Activated T-helper 17 cell treated with anti-CD3 and anti-CD28 coated beads, Interleukin-2, amount 50 U/mL, for 72 hours (primary cell): ENCODE measurements at regions not wholly inside any gene's neighbourhood (a gene's known extent, or its start where the extent isn't known, plus 50 kb on each side); places are given as distances from the start of the nearest gene placed in this dataset.

Experiments
- ATAC-seq: fragments of 150-1000 bp; cut with Tn5 transposase; replicated peaks from 2 replicates; pipeline ENCODE4 v1.10.0; 2021; ENCODE audit warnings: mild to moderate bottlenecking, moderate library complexity
- H3K27ac Mint-ChIP-seq: one replicate; pipeline ENCODE4 v1.8.0; 2022; ENCODE audit warnings: mixed read lengths
- H3K27me3 Mint-ChIP-seq: one replicate; pipeline ENCODE4 v1.8.0; 2022; ENCODE audit warnings: mixed read lengths
- H3K36me3 Mint-ChIP-seq: one replicate; pipeline ENCODE4 v1.8.0; 2022; ENCODE audit warnings: low read depth, mild to moderate bottlenecking, mixed read lengths
- H3K4me1 Mint-ChIP-seq: one replicate; pipeline ENCODE4 v1.8.0; 2022; ENCODE audit warnings: mixed read lengths
- H3K4me3 Mint-ChIP-seq: one replicate; pipeline ENCODE4 v1.8.0; 2022; ENCODE audit warnings: mild to moderate bottlenecking, mixed read lengths
- H3K9me3 Mint-ChIP-seq: one replicate; pipeline ENCODE4 v1.8.0; 2022; ENCODE audit warnings: mixed read lengths

GRCh38 chr5:4802044-4802443 is 338.1 kb upstream of the ADAMTS16 start:
- no peaks in the 10 kb centered on the region for H3K27me3 Mint-ChIP-seq
- H3K4me3 Mint-ChIP-seq = no peak overlapping the region
- H3K9me3 Mint-ChIP-seq = peaks cover 17% of the 10 kb centered on the region
- no peak for ATAC-seq
- no peaks in the 10 kb centered on the region for H3K36me3 Mint-ChIP-seq
- no peaks in the 10 kb centered on the region for H3K4me1 Mint-ChIP-seq
- H3K27ac Mint-ChIP-seq = no peak overlapping the region

DNA sequence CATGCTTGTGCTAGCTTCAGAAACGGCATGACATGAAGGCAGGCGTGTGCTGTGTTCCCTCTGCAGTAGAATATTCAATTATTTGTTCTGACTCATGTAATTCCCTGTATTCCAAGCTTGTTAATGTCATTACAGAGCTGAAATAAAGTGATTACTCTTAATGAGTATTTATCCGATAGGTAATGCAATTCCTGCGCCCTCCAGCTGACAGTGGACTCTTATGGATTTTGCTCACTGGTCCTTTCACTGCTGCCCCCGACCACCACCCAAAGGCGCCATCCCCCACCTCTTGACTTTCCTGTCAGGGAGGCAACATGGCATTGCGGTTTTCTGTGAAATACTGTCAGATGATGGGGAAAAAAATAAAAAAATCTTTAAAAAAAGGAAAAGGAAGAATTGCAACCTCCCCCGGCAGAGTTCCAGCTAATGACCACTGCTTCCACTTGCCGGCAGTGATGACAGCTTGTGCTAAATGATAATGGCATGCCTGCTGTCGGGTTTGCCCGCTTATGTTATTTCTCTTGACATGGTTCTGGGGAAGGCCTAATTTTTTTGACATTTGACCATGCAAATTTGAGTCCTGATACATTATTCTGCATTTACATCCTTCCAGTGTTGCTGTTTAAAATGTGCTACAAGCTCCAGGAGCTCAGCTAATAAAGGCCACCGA is 335.3 kb upstream of the ADAMTS16 start:
- no peaks in the 10 kb centered on the region for H3K36me3 Mint-ChIP-seq
- H3K9me3 Mint-ChIP-seq = peaks cover 16% of the 10 kb centered on the region
- no peak overlapping the region for H3K4me3 Mint-ChIP-seq
- ATAC-seq = no peak
- H3K4me1 Mint-ChIP-seq = no peaks in the 10 kb centered on the region
- H3K27me3 Mint-ChIP-seq = no peaks in the 10 kb centered on the region
- no peak overlapping the region for H3K27ac Mint-ChIP-seq

DNA sequence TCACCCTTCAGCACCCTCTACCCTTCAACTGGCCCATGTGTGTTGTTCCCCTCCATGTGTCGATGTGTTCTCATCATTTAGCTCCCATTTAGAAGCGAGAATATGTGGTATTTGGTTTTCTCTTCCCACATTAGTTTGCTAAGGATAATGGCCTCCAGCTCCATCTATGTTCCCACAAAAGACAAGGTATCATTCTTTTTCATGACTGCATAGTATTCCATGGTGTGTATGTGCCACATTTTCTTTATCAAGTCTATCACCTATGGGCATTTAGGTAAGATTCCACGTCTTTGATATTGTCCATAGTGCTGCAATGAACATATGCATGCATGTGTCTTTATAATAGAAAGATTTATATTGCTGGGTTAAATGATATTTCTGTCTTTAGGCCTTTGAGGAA is 325.1 kb upstream of the ADAMTS16 start:
- no peak overlapping the region for H3K4me3 Mint-ChIP-seq
- peaks cover 22% of the 10 kb centered on the region for H3K9me3 Mint-ChIP-seq
- no peak overlapping the region for H3K27ac Mint-ChIP-seq
- no peaks in the 10 kb centered on the region for H3K27me3 Mint-ChIP-seq
- no peaks in the 10 kb centered on the region for H3K36me3 Mint-ChIP-seq
- H3K4me1 Mint-ChIP-seq = no peaks in the 10 kb centered on the region
- ATAC-seq = no peak

- no peak overlapping the region for H3K27ac Mint-ChIP-seq
- no peaks in the 10 kb centered on the region for H3K27me3 Mint-ChIP-seq
- no peak overlapping the region for H3K4me3 Mint-ChIP-seq
- peaks cover 17% of the 10 kb centered on the region for H3K9me3 Mint-ChIP-seq
- no peaks in the 10 kb centered on the region for H3K36me3 Mint-ChIP-seq
- ATAC-seq = no peak
- no peaks in the 10 kb centered on the region for H3K4me1 Mint-ChIP-seq
Measured at GRCh38 chr5:4817767-4818166, 322.4 kb upstream of the ADAMTS16 start.

DNA sequence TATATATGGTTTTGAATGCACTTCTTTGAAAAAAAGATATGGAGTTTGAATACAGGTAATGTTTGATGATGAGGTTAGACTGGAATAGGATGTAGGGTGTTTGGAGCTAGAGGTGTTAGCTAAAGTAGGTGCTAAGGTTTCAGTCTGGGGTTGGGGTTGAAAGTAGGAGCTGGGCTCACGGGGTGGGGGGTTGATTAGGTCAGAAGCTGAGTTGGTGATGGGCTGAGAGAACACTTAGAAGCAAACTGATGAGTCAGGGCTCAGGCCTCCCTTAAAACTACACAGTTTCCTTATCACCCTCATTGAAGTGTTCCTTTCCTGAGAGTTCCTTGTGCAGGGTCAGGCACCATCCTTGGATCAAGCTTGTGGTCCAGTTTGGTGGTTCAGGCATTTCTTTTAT is 308.8 kb upstream of the ADAMTS16 start:
- H3K4me1 Mint-ChIP-seq = no peaks in the 10 kb centered on the region
- H3K9me3 Mint-ChIP-seq = peaks cover 9% of the 10 kb centered on the region
- H3K36me3 Mint-ChIP-seq = no peaks in the 10 kb centered on the region
- no peaks in the 10 kb centered on the region for H3K27me3 Mint-ChIP-seq
- no peak overlapping the region for H3K27ac Mint-ChIP-seq
- no peak overlapping the region for H3K4me3 Mint-ChIP-seq
- no peak for ATAC-seq

DNA sequence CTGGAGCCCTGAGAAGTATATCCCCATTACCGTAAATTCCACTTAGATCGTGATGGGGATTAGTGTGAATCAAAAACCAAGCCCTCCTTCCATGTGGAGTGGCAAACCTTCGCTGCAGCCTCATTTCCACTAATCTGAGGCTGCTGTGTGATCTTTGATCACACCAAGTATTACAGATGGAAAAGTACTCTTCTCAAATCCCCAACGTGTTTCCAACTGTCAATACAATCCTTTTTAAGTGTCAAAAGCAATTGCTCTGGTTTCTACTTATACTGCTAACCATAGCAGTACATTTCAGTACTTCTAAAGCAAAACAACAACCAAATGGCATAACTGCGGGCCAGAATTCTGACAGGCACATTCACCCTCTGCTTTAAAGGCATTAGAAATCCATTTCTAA is 307.7 kb upstream of the ADAMTS16 start:
- no peak overlapping the region for H3K27ac Mint-ChIP-seq
- peaks cover 7% of the 10 kb centered on the region for H3K9me3 Mint-ChIP-seq
- ATAC-seq = no peak
- no peaks in the 10 kb centered on the region for H3K27me3 Mint-ChIP-seq
- no peaks in the 10 kb centered on the region for H3K36me3 Mint-ChIP-seq
- no peaks in the 10 kb centered on the region for H3K4me1 Mint-ChIP-seq
- H3K4me3 Mint-ChIP-seq = no peak overlapping the region

DNA sequence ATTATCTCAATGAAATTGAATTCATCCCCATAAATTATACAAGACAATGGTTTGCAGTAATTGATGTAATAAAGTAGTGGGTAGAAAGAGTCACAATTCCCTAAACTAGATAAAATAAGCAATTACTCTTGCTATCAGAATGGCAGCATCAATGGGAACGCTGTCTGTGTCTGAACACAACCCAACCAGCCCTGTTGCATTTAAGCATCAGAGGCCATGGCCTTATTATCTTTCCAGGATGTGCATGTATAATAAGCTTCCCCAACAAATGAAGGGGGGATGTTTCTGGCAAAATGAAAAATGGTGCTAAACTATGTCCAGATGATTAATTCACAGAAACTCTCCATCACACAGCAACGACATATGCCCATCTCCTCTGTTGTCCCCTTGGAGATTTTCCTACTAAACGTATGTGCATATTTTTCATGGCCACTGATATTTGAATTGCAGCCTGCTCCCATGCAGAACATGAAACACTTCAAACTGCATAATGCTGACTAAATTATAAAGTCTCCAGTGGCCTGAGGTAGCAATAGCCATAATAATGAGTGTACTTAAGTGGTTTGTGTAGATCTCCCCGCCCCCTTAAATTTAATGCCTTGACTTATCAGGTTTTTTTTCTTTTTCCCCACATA is 306.9 kb upstream of the ADAMTS16 start:
- H3K27ac Mint-ChIP-seq = no peak overlapping the region
- no peak for ATAC-seq
- no peaks in the 10 kb centered on the region for H3K36me3 Mint-ChIP-seq
- H3K4me1 Mint-ChIP-seq = no peaks in the 10 kb centered on the region
- no peak overlapping the region for H3K4me3 Mint-ChIP-seq
- no peaks in the 10 kb centered on the region for H3K27me3 Mint-ChIP-seq
- peaks cover 7% of the 10 kb centered on the region for H3K9me3 Mint-ChIP-seq

- peaks cover 11% of the 10 kb centered on the region for H3K9me3 Mint-ChIP-seq
- no peaks in the 10 kb centered on the region for H3K27me3 Mint-ChIP-seq
- H3K36me3 Mint-ChIP-seq = no peaks in the 10 kb centered on the region
- ATAC-seq = no peak
- H3K4me1 Mint-ChIP-seq = no peaks in the 10 kb centered on the region
- no peak overlapping the region for H3K4me3 Mint-ChIP-seq
- H3K27ac Mint-ChIP-seq = no peak overlapping the region
Measured at GRCh38 chr5:4837489-4838058, 302.6 kb upstream of the ADAMTS16 start.

GRCh38 chr5:4845221-4845620 is 294.9 kb upstream of the ADAMTS16 start:
- Mint-ChIP-seq H3K27me3 (no peaks in the 10 kb centered on the region), H3K27ac (no peak overlapping the region), H3K9me3 (peaks cover 27% of the 10 kb centered on the region), H3K36me3 (no peaks in the 10 kb centered on the region), H3K4me1 (no peaks in the 10 kb centered on the region), H3K4me3 (no peak overlapping the region)
- ATAC-seq = no peak

- Mint-ChIP-seq H3K9me3 (peaks cover 24% of the 10 kb centered on the region), H3K36me3 (no peaks in the 10 kb centered on the region), H3K4me1 (no peaks in the 10 kb centered on the region), H3K27ac (no peak overlapping the region), H3K4me3 (no peak overlapping the region), H3K27me3 (no peaks in the 10 kb centered on the region)
- ATAC-seq = no peak
Measured at GRCh38 chr5:4847766-4848165, 292.4 kb upstream of the ADAMTS16 start.

GRCh38 chr5:4855036-4855435 is 285.1 kb upstream of the ADAMTS16 start:
- Mint-ChIP-seq H3K36me3 (no peaks in the 10 kb centered on the region), H3K27me3 (peaks cover 4% of the 10 kb centered on the region), H3K9me3 (peaks cover 21% of the 10 kb centered on the region), H3K27ac (no peak overlapping the region), H3K4me3 (no peak overlapping the region), H3K4me1 (no peaks in the 10 kb centered on the region)
- ATAC-seq = no peak

- H3K9me3 Mint-ChIP-seq = peaks cover 19% of the 10 kb centered on the region
- no peak overlapping the region for H3K4me3 Mint-ChIP-seq
- H3K36me3 Mint-ChIP-seq = no peaks in the 10 kb centered on the region
- H3K27me3 Mint-ChIP-seq = peaks cover 4% of the 10 kb centered on the region
- no peak overlapping the region for H3K27ac Mint-ChIP-seq
- no peaks in the 10 kb centered on the region for H3K4me1 Mint-ChIP-seq
- ATAC-seq = no peak
Measured at GRCh38 chr5:4855880-4856279, 284.2 kb upstream of the ADAMTS16 start.

GRCh38 chr5:4857761-4858160 is 282.4 kb upstream of the ADAMTS16 start:
- no peak for ATAC-seq
- no peak overlapping the region for H3K27ac Mint-ChIP-seq
- peaks cover 16% of the 10 kb centered on the region for H3K9me3 Mint-ChIP-seq
- no peaks in the 10 kb centered on the region for H3K4me1 Mint-ChIP-seq
- no peaks in the 10 kb centered on the region for H3K36me3 Mint-ChIP-seq
- no peak overlapping the region for H3K4me3 Mint-ChIP-seq
- peaks cover 4% of the 10 kb centered on the region for H3K27me3 Mint-ChIP-seq

DNA sequence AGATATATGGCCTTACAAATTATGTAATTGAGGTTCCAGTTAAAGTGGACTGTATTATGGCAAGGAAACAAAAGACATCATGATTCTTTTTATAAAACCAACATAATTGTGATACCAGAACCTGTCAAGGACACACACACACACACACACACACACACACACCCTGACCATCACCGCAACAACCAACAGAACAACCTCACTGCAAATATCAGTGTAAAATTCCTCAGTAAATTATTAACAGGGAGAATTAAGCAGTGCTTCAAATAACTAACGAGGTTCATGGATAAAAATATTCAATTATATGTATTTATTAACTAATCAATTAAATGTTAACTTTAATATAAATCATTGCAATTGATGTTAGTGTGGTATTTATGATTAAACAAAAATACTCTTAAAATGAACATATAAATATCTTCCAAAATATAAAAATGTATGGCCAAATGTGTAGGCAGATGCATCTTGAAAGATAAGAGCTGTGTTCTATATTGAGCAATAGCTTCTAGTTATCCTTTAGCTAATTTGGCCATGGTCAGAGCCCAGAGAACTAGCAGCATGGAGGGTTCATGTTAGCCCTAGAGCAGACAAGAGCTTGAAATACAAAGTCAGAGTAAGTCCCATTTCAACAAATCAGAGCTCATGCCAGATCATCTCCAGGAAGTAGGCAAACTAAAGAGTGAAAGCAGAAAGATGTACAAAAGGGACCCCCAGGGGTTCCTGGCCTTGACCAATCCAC is 280.5 kb upstream of the ADAMTS16 start:
- Mint-ChIP-seq H3K27me3 (peaks cover 4% of the 10 kb centered on the region), H3K4me3 (no peak overlapping the region), H3K9me3 (peaks cover 16% of the 10 kb centered on the region), H3K36me3 (no peaks in the 10 kb centered on the region), H3K27ac (no peak overlapping the region), H3K4me1 (no peaks in the 10 kb centered on the region)
- no peak for ATAC-seq

DNA sequence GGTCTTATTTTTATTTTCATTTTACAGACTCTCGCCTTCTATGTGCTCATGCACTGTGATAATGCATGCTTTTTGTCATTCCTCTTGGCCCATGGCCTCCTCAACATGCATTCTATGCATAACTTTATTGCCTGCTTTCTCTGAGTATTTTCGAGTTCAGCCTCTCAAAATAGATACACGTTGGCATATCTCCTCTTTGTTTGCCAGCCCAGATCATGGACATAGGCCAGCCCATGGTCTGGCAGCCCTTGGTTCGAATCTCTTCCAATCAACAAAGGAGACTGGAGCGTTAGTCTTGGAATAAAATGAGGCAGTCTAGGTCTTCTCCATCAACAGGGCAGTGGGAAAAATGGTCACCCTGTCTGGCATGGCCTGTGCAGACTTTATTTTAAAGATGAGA is 279.5 kb upstream of the ADAMTS16 start:
- Mint-ChIP-seq H3K4me3 (no peak overlapping the region), H3K36me3 (no peaks in the 10 kb centered on the region), H3K9me3 (peaks cover 16% of the 10 kb centered on the region), H3K27me3 (peaks cover 4% of the 10 kb centered on the region), H3K4me1 (no peaks in the 10 kb centered on the region), H3K27ac (no peak overlapping the region)
- no peak for ATAC-seq
